WTC11 (cell line): ENCODE measurements at regions not wholly inside any gene's neighbourhood (a gene's known extent, or its start where the extent isn't known, plus 50 kb on each side); places are given as distances from the start of the nearest gene placed in this dataset.

Experiments
- TF ChIP-seq, protein P1 (sequence below): sonication (generic); formaldehyde crosslinking; IDR thresholded peaks from 2 replicates; pipeline ENCODE4 v1.8.1; 2023; ENCODE audit warnings: mild to moderate bottlenecking, missing genetic modification reagents, moderate library complexity
- TF ChIP-seq, protein P2 (sequence below): sonication (generic); formaldehyde crosslinking; IDR thresholded peaks from 2 replicates; pipeline ENCODE4 v1.8.0; 2022; ENCODE audit warnings: mild to moderate bottlenecking, missing genetic modification reagents

DNA sequence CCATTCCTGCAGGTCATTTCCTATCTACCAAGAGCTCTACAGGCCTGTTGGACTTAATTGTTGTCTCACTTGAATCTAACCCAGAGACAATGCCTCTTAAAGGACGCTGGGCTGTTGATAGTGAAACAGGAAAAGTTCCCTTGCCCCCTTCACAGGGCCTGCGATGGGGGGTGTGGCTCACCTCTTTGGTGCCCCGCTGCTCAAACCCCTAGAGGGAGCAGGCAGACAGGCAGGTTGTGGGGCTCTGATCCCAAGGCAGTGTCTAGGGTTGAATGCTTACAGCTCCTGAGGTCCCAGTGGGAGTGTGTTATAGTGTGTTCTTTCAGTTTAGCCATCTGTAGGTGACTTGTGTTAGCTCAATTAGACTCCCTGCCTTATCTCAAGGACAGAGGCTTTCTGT is 68.0 kb downstream of the OTOR start:
- TF ChIP-seq, protein P1, sequence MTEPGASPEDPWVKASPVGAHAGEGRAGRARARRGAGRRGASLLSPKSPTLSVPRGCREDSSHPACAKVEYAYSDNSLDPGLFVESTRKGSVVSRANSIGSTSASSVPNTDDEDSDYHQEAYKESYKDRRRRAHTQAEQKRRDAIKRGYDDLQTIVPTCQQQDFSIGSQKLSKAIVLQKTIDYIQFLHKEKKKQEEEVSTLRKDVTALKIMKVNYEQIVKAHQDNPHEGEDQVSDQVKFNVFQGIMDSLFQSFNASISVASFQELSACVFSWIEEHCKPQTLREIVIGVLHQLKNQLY = no peak
- TF ChIP-seq, protein P2, sequence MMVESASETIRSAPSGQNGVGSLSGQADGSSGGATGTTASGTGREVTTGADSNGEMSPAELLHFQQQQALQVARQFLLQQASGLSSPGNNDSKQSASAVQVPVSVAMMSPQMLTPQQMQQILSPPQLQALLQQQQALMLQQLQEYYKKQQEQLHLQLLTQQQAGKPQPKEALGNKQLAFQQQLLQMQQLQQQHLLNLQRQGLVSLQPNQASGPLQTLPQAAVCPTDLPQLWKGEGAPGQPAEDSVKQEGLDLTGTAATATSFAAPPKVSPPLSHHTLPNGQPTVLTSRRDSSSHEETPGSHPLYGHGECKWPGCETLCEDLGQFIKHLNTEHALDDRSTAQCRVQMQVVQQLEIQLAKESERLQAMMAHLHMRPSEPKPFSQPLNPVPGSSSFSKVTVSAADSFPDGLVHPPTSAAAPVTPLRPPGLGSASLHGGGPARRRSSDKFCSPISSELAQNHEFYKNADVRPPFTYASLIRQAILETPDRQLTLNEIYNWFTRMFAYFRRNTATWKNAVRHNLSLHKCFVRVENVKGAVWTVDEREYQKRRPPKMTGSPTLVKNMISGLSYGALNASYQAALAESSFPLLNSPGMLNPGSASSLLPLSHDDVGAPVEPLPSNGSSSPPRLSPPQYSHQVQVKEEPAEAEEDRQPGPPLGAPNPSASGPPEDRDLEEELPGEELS (CRISPR knock-in tag) = no peak
